OCI-LY7 (cell line): ENCODE measurements at regions not wholly inside any gene's neighbourhood (a gene's known extent, or its start where the extent isn't known, plus 50 kb on each side); places are given as distances from the start of the nearest gene placed in this dataset.

Source experiments
- BruUV-seq: library from RNA; stranded (reverse); fragments of 400-500 nt; replicated peaks from 2 replicates; lab custom pipeline; 2021; lab: Mats Ljungman, UMichigan
- CTCF ChIA-PET: fragments of 300-600 bp; sonication (Branson Sonifier 250); formaldehyde crosslinking; loops from one replicate; lab custom pipeline; 2022; ENCODE audit warnings: antibody characterized with exemption; ENCODE audit not compliant: unreplicated experiment; lab: Charles Lee
- POLR2A ChIA-PET: fragments of 300-600 bp; sonication (Branson Sonifier 250); formaldehyde crosslinking; loops from one replicate; lab custom pipeline; 2022; ENCODE audit warnings: antibody characterized with exemption; lab: Charles Lee
- DNase-seq: peaks from one replicate; pipeline ENCODE4 v3.0.0-alpha.2; 2015; ENCODE audit warnings: low spot score
- H2AFZ ChIP-seq: fragments of 200-600 bp; sonication (generic), shearing (Covaris generic); 2 replicates; pipeline ENCODE4 v1.6.1; 2014; ENCODE audit warnings: mild to moderate bottlenecking, antibody characterized with exemption, low read length, moderate library complexity
- H3K27ac ChIP-seq: fragments of 200-600 bp; sonication (generic); 2 replicates; pipeline ENCODE4 v1.5.1; 2014; ENCODE audit warnings: mixed run types, low read depth, mild to moderate bottlenecking, moderate library complexity, low read length, inconsistent platforms; ENCODE audit not compliant: poor library complexity, severe bottlenecking
- H3K36me3 ChIP-seq: fragments of 200-600 bp; sonication (generic); 2 replicates; pipeline ENCODE4 v1.6.1; 2014; ENCODE audit warnings: mild to moderate bottlenecking, antibody characterized with exemption, low read length, moderate library complexity, mixed read lengths; ENCODE audit not compliant: insufficient read depth
- H3K4me1 ChIP-seq: fragments of 200-600 bp; sonication (generic); 2 replicates; pipeline ENCODE4 v1.5.1; 2014; ENCODE audit warnings: mild to moderate bottlenecking, low read length; ENCODE audit not compliant: insufficient read depth, poor library complexity, severe bottlenecking
- H3K4me2 ChIP-seq: fragments of 200-600 bp; sonication (generic); 2 replicates; pipeline ENCODE4 v1.6.1; 2014; ENCODE audit warnings: mild to moderate bottlenecking, low read length
- H3K4me3 ChIP-seq: fragments of 200-600 bp; sonication (generic); 2 replicates; pipeline ENCODE4 v1.5.1; 2014; ENCODE audit warnings: mild to moderate bottlenecking, low read depth, low read length; ENCODE audit not compliant: poor library complexity, severe bottlenecking
- H3K79me2 ChIP-seq: fragments of 200-600 bp; sonication (generic); 2 replicates; pipeline ENCODE4 v1.6.1; 2016; ENCODE audit warnings: low read depth, mild to moderate bottlenecking, low read length, moderate library complexity, mixed read lengths; ENCODE audit not compliant: insufficient read depth
- H3K9me2 ChIP-seq: fragments of 200-600 bp; sonication (generic); 2 replicates; pipeline ENCODE4 v1.6.1; 2016; ENCODE audit warnings: mild to moderate bottlenecking, low read length, mixed read lengths; ENCODE audit not compliant: insufficient read depth
- H3K9me3 ChIP-seq: fragments of 200-600 bp; sonication (generic); 2 replicates; pipeline ENCODE4 v1.6.1; 2014; ENCODE audit warnings: mild to moderate bottlenecking, mixed run types, low read length, mixed read lengths
- H4K20me1 ChIP-seq: fragments of 200-600 bp; sonication (generic); 2 replicates; pipeline ENCODE4 v1.6.1; 2014; ENCODE audit warnings: mild to moderate bottlenecking, antibody characterized with exemption, low read length, moderate library complexity, mixed read lengths; ENCODE audit not compliant: insufficient read depth
- CTCF ChIP-seq: fragments of 200-600 bp; sonication (generic); conservative IDR thresholded peaks from 2 replicates; pipeline ENCODE4 v1.5.1; 2014; ENCODE audit warnings: mild to moderate bottlenecking, antibody characterized with exemption, low read length, moderate library complexity, mixed read lengths
- EZH2phosphoT487 ChIP-seq: fragments of 200-600 bp; sonication (generic); IDR thresholded peaks from 2 replicates; pipeline ENCODE4 v1.6.1; 2018; ENCODE audit warnings: low read depth, borderline replicate concordance, mild to moderate bottlenecking, mixed run types, antibody characterized with exemption, low read length, moderate library complexity, mixed read lengths
- intact Hi-C: fragments of 100-400 bp; cut with micrococcal nuclease; formaldehyde crosslinking; loops from one replicate; pipeline ENCODE4 v1.10.0; 2022; ENCODE audit not compliant: unreplicated experiment

GRCh38 chr7:69263550-69263949 lies 334.7 kb upstream of the AUTS2 start:
- no peak overlapping the region for H3K4me3 ChIP-seq
- BruUV-seq = no TSS peak
- intact Hi-C loops = no loop called here
- no peaks in the 10 kb centered on the region for H3K79me2 ChIP-seq
- no peaks in the 10 kb centered on the region for H3K36me3 ChIP-seq
- no peaks in the 10 kb centered on the region for H3K9me3 ChIP-seq
- H3K27ac ChIP-seq = no peak overlapping the region
- POLR2A ChIA-PET = no interaction called here
- no peaks in the 10 kb centered on the region for H4K20me1 ChIP-seq
- no peak overlapping the region for H3K4me2 ChIP-seq
- H3K9me2 ChIP-seq = no peaks in the 10 kb centered on the region
- H3K4me1 ChIP-seq = no peaks in the 10 kb centered on the region
- DNase-seq = no peak
- CTCF ChIA-PET = no interaction called here
- H2AFZ ChIP-seq = no peak overlapping the region
- TF ChIP-seq CTCF (no peak), EZH2phosphoT487 (no peak)

GRCh38 chr7:69269806-69270205 lies 328.5 kb upstream of the AUTS2 start:
- ChIA-PET CTCF (no interaction called here), POLR2A (no interaction called here)
- Histone ChIP-seq H3K4me1 (no peaks in the 10 kb centered on the region), H3K9me2 (no peaks in the 10 kb centered on the region), H3K4me3 (no peak overlapping the region), H2AFZ (no peak overlapping the region), H3K36me3 (no peaks in the 10 kb centered on the region), H3K9me3 (no peaks in the 10 kb centered on the region), H4K20me1 (no peaks in the 10 kb centered on the region), H3K4me2 (no peak overlapping the region), H3K27ac (no peak overlapping the region), H3K79me2 (no peaks in the 10 kb centered on the region)
- intact Hi-C loops = no loop called here
- BruUV-seq = no TSS peak
- TF ChIP-seq EZH2phosphoT487 (no peak), CTCF (no peak)
- DNase-seq = no peak

DNA sequence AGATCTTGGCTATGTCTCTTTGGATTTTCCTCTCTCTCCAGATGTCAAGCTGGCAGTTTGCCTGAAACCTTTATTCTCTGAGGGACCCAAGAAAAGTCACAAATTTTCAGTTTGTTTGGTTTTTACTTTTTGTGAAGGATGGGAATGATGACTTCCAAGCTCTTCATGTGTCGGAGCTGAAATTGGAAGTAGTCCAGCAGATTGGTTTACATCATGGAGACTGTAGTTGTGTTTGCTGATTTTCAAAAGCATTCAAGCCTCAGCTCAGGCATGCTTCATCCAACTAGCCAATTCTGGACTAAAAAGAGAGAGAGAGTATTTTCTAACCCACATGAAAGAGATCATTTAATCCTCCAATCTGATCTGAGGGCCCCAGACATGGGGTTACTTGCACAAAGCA lies 326.2 kb upstream of the AUTS2 start:
- ChIA-PET CTCF (no interaction called here), POLR2A (interaction anchor here (0.9 kb wide), 1 partner anchor 43 kb away, joined by 3 read pairs; no protein-coding TSS in a partner anchor)
- H3K4me2 ChIP-seq = no peak overlapping the region
- no peak overlapping the region for H2AFZ ChIP-seq
- no TSS peak for BruUV-seq
- no peaks in the 10 kb centered on the region for H3K36me3 ChIP-seq
- no peaks in the 10 kb centered on the region for H3K9me3 ChIP-seq
- intact Hi-C loops = no loop called here
- H3K27ac ChIP-seq = no peak overlapping the region
- no peaks in the 10 kb centered on the region for H4K20me1 ChIP-seq
- H3K4me3 ChIP-seq = no peak overlapping the region
- no peaks in the 10 kb centered on the region for H3K79me2 ChIP-seq
- H3K4me1 ChIP-seq = no peaks in the 10 kb centered on the region
- no peak for DNase-seq
- no peaks in the 10 kb centered on the region for H3K9me2 ChIP-seq
- TF ChIP-seq EZH2phosphoT487 = no peak
- no peak for TF ChIP-seq CTCF
